ENCODE measurements at regions not wholly inside any gene's neighbourhood (a gene's known extent, or its start where the extent isn't known, plus 50 kb on each side); places are given as distances from the start of the nearest gene placed in this dataset.

GRCh38 chr5:68749077-68749476, 344.7 kb upstream of the SLC30A5 start:
- Histone ChIP-seq H3K27ac (no peak overlapping the region), H3K4me1 (ENCODE audit: insufficient read depth) (no peaks in the 10 kb centered on the region), H3K9me3 (no peaks in the 10 kb centered on the region), H3K36me3 (no peaks in the 10 kb centered on the region), H3K27me3 (no peaks in the 10 kb centered on the region), H3K4me3 (no peak overlapping the region)
- WGBS, 3 donors = 47 to 49% (median 47%) methylated on average over 2 of the region's 2 CpGs
- no peak for DNase-seq
- intact Hi-C loops (cut with DNase I) = no loop called here
- TF ChIP-seq CTCF (IDR thresholded peaks at IDR 0.05) = no peak
- TF ChIP-seq POLR2A (IDR thresholded peaks at IDR 0.05) = no peak
- TF ChIP-seq EP300 (IDR thresholded peaks at IDR 0.05) = no peak

- no peaks in the 10 kb centered on the region for H3K4me1 ChIP-seq (ENCODE audit: insufficient read depth)
- H3K27ac ChIP-seq = no peak overlapping the region
- H3K36me3 ChIP-seq = no peaks in the 10 kb centered on the region
- intact Hi-C loops (cut with DNase I) = no loop called here
- no peaks in the 10 kb centered on the region for H3K27me3 ChIP-seq
- no peak for TF ChIP-seq POLR2A (IDR thresholded peaks at IDR 0.05)
- no peak for TF ChIP-seq CTCF (IDR thresholded peaks at IDR 0.05)
- TF ChIP-seq EP300 (IDR thresholded peaks at IDR 0.05) = no peak
- WGBS, 3 donors = 85 to 96% (median 94%) methylated on average over 4 of the region's 4 CpGs
- H3K4me3 ChIP-seq = no peak overlapping the region
- H3K9me3 ChIP-seq = no peaks in the 10 kb centered on the region
- no peak for DNase-seq
Measured at GRCh38 chr5:68749631-68750030, 344.2 kb upstream of the SLC30A5 start.

- Histone ChIP-seq H3K9me3 (no peaks in the 10 kb centered on the region), H3K4me3 (no peak overlapping the region), H3K27ac (no peak overlapping the region), H3K27me3 (no peaks in the 10 kb centered on the region), H3K36me3 (no peaks in the 10 kb centered on the region), H3K4me1 (ENCODE audit: insufficient read depth) (no peaks in the 10 kb centered on the region)
- no peak for DNase-seq
- WGBS, 3 donors = 91 to 94% (median 93%) methylated on average over 3 of the region's 3 CpGs
- intact Hi-C loops (cut with DNase I) = no loop called here
- TF ChIP-seq CTCF (IDR thresholded peaks at IDR 0.05) (no peak), EP300 (IDR thresholded peaks at IDR 0.05) (no peak), POLR2A (IDR thresholded peaks at IDR 0.05) (no peak)
Measured at GRCh38 chr5:68751661-68752060, 342.2 kb upstream of the SLC30A5 start.

GRCh38 chr5:68754536-68754935, 339.3 kb upstream of the SLC30A5 start:
- WGBS, 3 donors = 78 to 82% (median 80%) methylated on average over 2 of the region's 2 CpGs
- TF ChIP-seq CTCF (IDR thresholded peaks at IDR 0.05) = no peak
- no peak for TF ChIP-seq EP300 (IDR thresholded peaks at IDR 0.05)
- no peak for TF ChIP-seq POLR2A (IDR thresholded peaks at IDR 0.05)
- Histone ChIP-seq H3K9me3 (no peaks in the 10 kb centered on the region), H3K4me3 (no peak overlapping the region), H3K27me3 (no peaks in the 10 kb centered on the region), H3K27ac (no peak overlapping the region), H3K36me3 (no peaks in the 10 kb centered on the region), H3K4me1 (ENCODE audit: insufficient read depth) (no peaks in the 10 kb centered on the region)
- intact Hi-C loops (cut with DNase I) = no loop called here
- DNase-seq = no peak

GRCh38 chr5:68755293-68755692, 338.5 kb upstream of the SLC30A5 start:
- TF ChIP-seq POLR2A (IDR thresholded peaks at IDR 0.05) = no peak
- no peak for TF ChIP-seq EP300 (IDR thresholded peaks at IDR 0.05)
- no peak for TF ChIP-seq CTCF (IDR thresholded peaks at IDR 0.05)
- DNase-seq = no peak
- H3K4me3 ChIP-seq = no peak overlapping the region
- H3K27me3 ChIP-seq = no peaks in the 10 kb centered on the region
- intact Hi-C loops (cut with DNase I) = no loop called here
- H3K36me3 ChIP-seq = no peaks in the 10 kb centered on the region
- H3K27ac ChIP-seq = no peak overlapping the region
- H3K4me1 ChIP-seq (ENCODE audit: insufficient read depth) = no peaks in the 10 kb centered on the region
- no peaks in the 10 kb centered on the region for H3K9me3 ChIP-seq

Data from ovary (tissue), 7 donors.